GM19035 (cell line): ENCODE measurements at regions not wholly inside any gene's neighbourhood (a gene's known extent, or its start where the extent isn't known, plus 50 kb on each side); places are given as distances from the start of the nearest gene placed in this dataset.

ENCODE experiments used
- ATAC-seq: cut with Tn5 transposase; IDR thresholded peaks from one replicate; pipeline ENCODE4 v1.9.1; 2021; ENCODE audit not compliant: unreplicated experiment

DNA sequence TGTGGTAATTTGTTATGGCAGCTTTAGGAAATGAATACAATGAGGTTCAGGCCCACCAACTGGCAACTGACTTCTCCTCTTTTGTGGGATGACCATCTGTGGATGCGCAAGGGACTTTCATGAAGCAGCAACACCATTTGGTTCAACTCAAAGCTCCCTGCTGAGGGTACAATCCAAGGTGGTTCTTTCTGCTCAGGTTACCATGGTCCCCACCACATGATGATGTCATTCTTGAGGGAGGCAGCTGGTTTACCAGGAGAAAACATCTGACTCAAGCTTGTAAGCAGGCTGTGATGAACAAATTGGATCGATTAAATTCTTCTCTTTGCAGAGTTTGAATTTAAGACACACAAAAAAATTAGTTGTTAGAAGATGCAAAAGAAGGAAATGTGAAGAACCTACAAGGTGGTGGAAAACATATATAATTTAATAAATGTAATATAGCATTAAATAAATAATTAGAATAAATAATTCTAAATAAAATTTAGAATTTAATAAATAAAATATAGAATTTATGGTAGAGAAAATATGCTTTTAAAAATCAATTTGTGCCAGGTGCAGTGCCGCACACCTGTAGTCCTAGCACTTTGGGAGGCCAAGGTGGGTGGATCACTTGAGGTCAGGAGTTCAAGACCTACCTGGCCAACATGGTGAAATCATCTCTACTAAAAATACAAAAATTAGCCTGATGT is 67.6 kb upstream of the ANKFN1 start:
- ATAC-seq, result no peak

DNA sequence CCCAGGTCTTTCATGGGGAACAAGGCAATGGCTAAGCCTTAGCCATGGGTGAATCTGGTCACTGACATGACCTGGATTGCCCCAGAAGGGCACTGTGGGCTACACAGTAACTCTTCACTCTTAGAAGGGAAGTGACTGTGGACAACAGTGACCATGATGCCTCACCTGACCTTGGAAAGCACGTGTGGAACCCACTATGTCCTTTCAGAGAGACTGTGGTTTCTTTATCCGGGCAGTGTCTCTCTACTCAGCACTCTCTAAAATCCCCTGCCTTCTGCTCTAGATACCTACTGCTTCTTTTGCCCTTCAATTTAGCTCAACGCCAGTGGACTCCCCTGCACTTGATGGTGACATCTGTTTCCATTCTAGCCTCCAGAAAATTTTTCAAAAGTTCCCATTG is 66.1 kb upstream of the ANKFN1 start:
- no peak for ATAC-seq

DNA sequence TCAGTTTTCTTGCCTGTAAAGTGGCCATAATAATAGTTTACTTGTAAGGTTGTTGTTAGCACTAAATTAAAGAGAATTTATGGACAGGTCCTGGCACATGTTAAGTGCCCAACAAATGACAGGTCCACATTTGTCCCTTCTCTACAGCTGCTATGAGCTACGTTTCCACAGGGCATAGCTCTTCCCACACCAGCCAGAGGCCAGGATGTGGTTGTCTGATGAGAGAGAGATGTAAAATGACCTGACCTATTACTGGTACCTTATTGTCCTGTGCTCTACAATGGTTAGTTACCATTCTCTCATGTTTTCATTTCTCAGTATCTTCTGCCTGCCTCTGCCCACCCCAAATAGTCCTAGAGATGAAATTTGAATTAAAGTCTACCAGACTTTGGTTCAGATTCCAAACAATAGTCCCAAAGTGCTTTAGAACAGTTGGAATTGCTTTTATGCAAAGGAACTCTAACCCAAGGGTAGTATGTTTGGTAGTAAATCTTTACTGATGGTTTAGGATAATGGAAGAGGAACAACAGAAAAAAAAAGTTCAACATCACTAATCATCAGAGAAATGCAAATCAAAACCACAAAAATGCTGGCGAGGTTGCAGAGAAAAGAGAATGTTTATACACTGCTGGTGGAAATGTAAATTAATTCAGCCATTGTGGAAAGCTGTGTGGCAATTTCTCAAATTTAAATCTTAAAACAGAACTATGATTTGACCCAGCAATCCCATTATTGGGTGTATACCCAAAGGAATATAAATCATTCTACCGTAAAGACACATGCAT is 57.1 kb upstream of the ANKFN1 start:
- no peak for ATAC-seq

DNA sequence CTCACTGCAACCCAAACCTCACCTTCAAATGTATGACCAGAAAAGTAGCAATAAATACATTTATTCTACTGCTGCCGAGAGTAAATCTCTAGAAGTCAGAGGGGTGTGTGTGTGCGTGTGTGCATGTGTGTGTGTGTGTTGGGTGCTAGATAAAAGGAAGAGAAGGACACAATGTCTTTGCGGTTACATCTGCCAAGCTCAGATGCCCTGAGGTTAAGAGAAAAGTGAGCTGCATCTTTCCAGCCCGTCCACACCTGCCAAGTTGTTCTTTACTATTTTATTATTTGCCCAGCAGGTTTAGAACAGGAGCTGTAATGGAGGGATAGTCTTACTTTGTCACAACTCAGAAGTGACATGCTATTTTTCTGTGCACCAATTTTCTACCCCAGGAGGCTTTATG is 54.5 kb upstream of the ANKFN1 start:
- no peak for ATAC-seq

DNA sequence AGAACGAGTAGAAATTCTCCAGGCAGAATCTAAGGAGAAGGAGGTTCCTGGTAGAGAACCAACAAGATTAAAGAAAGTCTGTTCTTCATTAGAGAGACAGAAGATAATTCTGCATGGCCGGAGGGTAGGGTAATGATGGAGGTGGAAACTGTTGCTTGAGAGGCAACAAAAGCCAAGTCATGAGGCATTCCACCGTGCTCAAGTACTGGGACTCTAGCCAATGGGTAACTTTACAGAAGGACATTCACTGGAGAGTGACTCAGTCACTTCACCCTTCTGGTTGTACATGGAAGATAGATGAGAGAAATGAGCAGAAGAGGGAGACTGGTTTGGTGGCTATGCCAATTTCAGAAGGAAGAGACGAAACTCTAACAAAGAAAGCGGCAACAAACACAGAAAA is 53.6 kb upstream of the ANKFN1 start:
- no peak for ATAC-seq
